Activated CD4-positive, alpha-beta T cell treated with anti-CD3 and anti-CD28 coated beads, Interleukin-10, Interleukin-2, amounts not matched to agents 100 ng/mL and 50 ng/mL, durations not matched to agents 16 hours and 8 hours (primary cell): ENCODE measurements at regions not wholly inside any gene's neighbourhood (a gene's known extent, or its start where the extent isn't known, plus 50 kb on each side); places are given as distances from the start of the nearest gene placed in this dataset.
"Not testable (repeated sequence)": the region's sequence is repeated elsewhere in the genome, so short reads cannot be mapped to it uniquely, and the experiment has no call there.

Experiments
- DNase-seq: peaks from one replicate; pipeline ENCODE4 v3.0.0-alpha.2; 2020

GRCh38 chr6:113755449-113756289 is 101.5 kb upstream of the MARCKS start:
- no peak for DNase-seq

- no peak for DNase-seq
These were observed 100.9 kb upstream of the MARCKS start for GRCh38 chr6:113756290-113756665.

- DNase-seq = no peak
These were observed 98.9 kb upstream of the MARCKS start for GRCh38 chr6:113758214-113758613.

GRCh38 chr6:113758826-113759574 is 98.1 kb upstream of the MARCKS start:
- DNase-seq = no peak

- DNase-seq = no peak
These were observed 94.5 kb upstream of the MARCKS start for GRCh38 chr6:113762641-113763040.

- no peak for DNase-seq
These were observed 93.8 kb upstream of the MARCKS start for GRCh38 chr6:113763311-113763766.

- DNase-seq = peak; percentile 42
These were observed 93.3 kb upstream of the MARCKS start for GRCh38 chr6:113763876-113764275.

- DNase-seq = no peak
These were observed 91.2 kb upstream of the MARCKS start for GRCh38 chr6:113765909-113766308.

GRCh38 chr6:113767985-113768384 is 89.2 kb upstream of the MARCKS start:
- no peak for DNase-seq

GRCh38 chr6:113772961-113773360 is 84.2 kb upstream of the MARCKS start:
- DNase-seq = no peak

- DNase-seq = no peak
These were observed 82.9 kb upstream of the MARCKS start for GRCh38 chr6:113774127-113774825.

GRCh38 chr6:113776998-113777397 is 80.1 kb upstream of the MARCKS start:
- DNase-seq = no peak

- DNase-seq = no peak
These were observed 79.5 kb upstream of the MARCKS start for GRCh38 chr6:113777601-113778000.

GRCh38 chr6:113779656-113780055 is 77.5 kb upstream of the MARCKS start:
- DNase-seq = no peak

- no peak for DNase-seq
These were observed 74.5 kb upstream of the MARCKS start for GRCh38 chr6:113782636-113783035.

- DNase-seq = no peak
These were observed 71.0 kb upstream of the MARCKS start for GRCh38 chr6:113786168-113786567.

GRCh38 chr6:113788586-113788985 is 68.6 kb upstream of the MARCKS start:
- DNase-seq = no peak

- DNase-seq = not testable (repeated sequence)
These were observed 65.9 kb upstream of the MARCKS start for GRCh38 chr6:113791225-113791624.

GRCh38 chr6:113795371-113795770 is 61.8 kb upstream of the MARCKS start:
- DNase-seq = not testable (repeated sequence)

GRCh38 chr6:113796038-113796437 is 61.1 kb upstream of the MARCKS start:
- no peak for DNase-seq

- DNase-seq = no peak
These were observed 54.4 kb upstream of the MARCKS start for GRCh38 chr6:113802779-113803178.

GRCh38 chr6:113805173-113805790 is 51.9 kb upstream of the MARCKS start:
- DNase-seq = peak; percentile 43
